OCI-LY3 (cell line): ENCODE measurements at regions not wholly inside any gene's neighbourhood (a gene's known extent, or its start where the extent isn't known, plus 50 kb on each side); places are given as distances from the start of the nearest gene placed in this dataset.
A peak's percentile ranks its signal among the peaks of the same experiment; 100 is the strongest.

Experiments
- H2AFZ ChIP-seq: fragments of 200-600, 300-600 bp; shearing (Covaris generic); 2 replicates; pipeline ENCODE4 v1.6.0; 2014; ENCODE audit warnings: antibody characterized with exemption, low read depth, low read length
- H3K27ac ChIP-seq: fragments of 200-600, 300-600 bp; sonication (generic); 2 replicates; pipeline ENCODE4 v1.5.1; 2014; ENCODE audit warnings: mild to moderate bottlenecking, low read length, moderate library complexity, mixed read lengths
- H3K27me3 ChIP-seq: fragments of 200-600, 300-600 bp; sonication (generic); 2 replicates; pipeline ENCODE4 v1.6.1; 2014; ENCODE audit warnings: low read depth, low read length, mixed read lengths
- H3K36me3 ChIP-seq: fragments of 200-600, 300-600 bp; sonication (generic); replicated peaks from 2 replicates; pipeline ENCODE3; 2014; ENCODE audit warnings: low read depth, low read length, mixed read lengths
- H3K4me1 ChIP-seq: fragments of 300-600, 200-600 bp; sonication (generic); 2 replicates; pipeline ENCODE4 v1.6.1; 2014; ENCODE audit warnings: low read length, mixed read lengths
- H3K4me2 ChIP-seq: fragments of 200-600, 300-600 bp; sonication (generic); 2 replicates; pipeline ENCODE4 v1.6.1; 2014; ENCODE audit warnings: low read length, mixed read lengths
- H3K4me3 ChIP-seq: fragments of 300-600, 200-600 bp; sonication (generic); 2 replicates; pipeline ENCODE4 v1.5.1; 2014; ENCODE audit warnings: antibody characterized with exemption, mild to moderate bottlenecking, low read length, moderate library complexity
- H3K79me2 ChIP-seq: fragments of 300-600, 200-600 bp; shearing (Covaris generic); 2 replicates; pipeline ENCODE4 v1.6.1; 2014; ENCODE audit warnings: mild to moderate bottlenecking, low read length, mixed read lengths
- H3K9ac ChIP-seq: fragments of 300-600, 200-600 bp; shearing (Covaris generic); 2 replicates; pipeline ENCODE4 v1.6.0; 2014; ENCODE audit warnings: mild to moderate bottlenecking, low read length, moderate library complexity
- H3K9me3 ChIP-seq: fragments of 200-600, 300-600 bp; shearing (Covaris generic); 2 replicates; pipeline ENCODE4 v1.6.1; 2014; ENCODE audit warnings: low read length, mixed read lengths; ENCODE audit not compliant: insufficient read depth
- H4K20me1 ChIP-seq: fragments of 200-600, 300-600 bp; sonication (generic); 2 replicates; pipeline ENCODE4 v1.6.1; 2016; ENCODE audit warnings: low read length, mixed read lengths; ENCODE audit not compliant: insufficient read depth
- CTCF ChIP-seq: fragments of 200-600, 300-600 bp; sonication (generic); IDR thresholded peaks from 2 replicates; pipeline ENCODE4 v1.5.1; 2014; ENCODE audit warnings: antibody characterized with exemption, low read length, low read depth
- EZH2phosphoT487 ChIP-seq: fragments of 200-600 bp; shearing (Covaris generic); IDR thresholded peaks from 2 replicates; pipeline ENCODE4 v1.6.1; 2018; ENCODE audit warnings: antibody characterized with exemption, mixed run types, low read depth

GRCh38 chr12:105967038-105967776 is 171.5 kb downstream of the NUAK1 start:
- H4K20me1 ChIP-seq: no peaks in the 10 kb centered on the region
- no peaks in the 10 kb centered on the region for H3K36me3 ChIP-seq
- no peaks in the 10 kb centered on the region for H3K4me1 ChIP-seq
- H3K4me2 ChIP-seq: no peak overlapping the region
- no peak overlapping the region for H3K9ac ChIP-seq
- no peak overlapping the region for H3K4me3 ChIP-seq
- no peaks in the 10 kb centered on the region for H3K79me2 ChIP-seq
- H3K27ac ChIP-seq: no peak overlapping the region
- H3K27me3 ChIP-seq: peaks cover 3% of the 10 kb centered on the region; the same call in 1 of the 2 replicates
- H3K9me3 ChIP-seq: no peaks in the 10 kb centered on the region
- TF ChIP-seq CTCF (no peak), EZH2phosphoT487 (no peak)
- H2AFZ ChIP-seq: no peak overlapping the region

DNA sequence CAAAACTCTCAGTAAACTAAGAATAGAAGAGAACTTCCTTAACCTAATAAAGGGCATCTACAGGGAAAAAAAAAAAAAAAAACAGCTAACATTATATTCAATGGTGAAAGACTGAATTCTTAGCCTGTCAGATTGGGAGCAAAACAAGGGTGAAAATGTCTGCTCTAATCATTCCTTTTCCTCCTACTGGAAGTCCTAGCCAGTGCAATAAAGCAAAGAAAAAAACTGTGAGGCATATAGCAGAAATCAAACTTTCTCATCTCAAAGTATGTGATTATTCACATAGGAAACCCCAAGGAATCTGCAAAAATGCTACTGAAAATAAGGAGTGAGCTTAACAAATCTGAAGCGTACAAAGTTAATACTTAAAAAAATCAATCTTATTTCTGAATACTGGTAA is 170.7 kb downstream of the NUAK1 start:
- Histone ChIP-seq H3K79me2 (no peaks in the 10 kb centered on the region), H3K36me3 (no peaks in the 10 kb centered on the region), H3K4me2 (no peak overlapping the region), H2AFZ (no peak overlapping the region), H4K20me1 (no peaks in the 10 kb centered on the region), H3K9ac (no peak overlapping the region), H3K27me3 (peaks cover 3% of the 10 kb centered on the region; the same call in 1 of the 2 replicates), H3K27ac (no peak overlapping the region), H3K9me3 (no peaks in the 10 kb centered on the region), H3K4me3 (no peak overlapping the region), H3K4me1 (no peaks in the 10 kb centered on the region)
- no peak for TF ChIP-seq EZH2phosphoT487
- TF ChIP-seq CTCF: no peak

DNA sequence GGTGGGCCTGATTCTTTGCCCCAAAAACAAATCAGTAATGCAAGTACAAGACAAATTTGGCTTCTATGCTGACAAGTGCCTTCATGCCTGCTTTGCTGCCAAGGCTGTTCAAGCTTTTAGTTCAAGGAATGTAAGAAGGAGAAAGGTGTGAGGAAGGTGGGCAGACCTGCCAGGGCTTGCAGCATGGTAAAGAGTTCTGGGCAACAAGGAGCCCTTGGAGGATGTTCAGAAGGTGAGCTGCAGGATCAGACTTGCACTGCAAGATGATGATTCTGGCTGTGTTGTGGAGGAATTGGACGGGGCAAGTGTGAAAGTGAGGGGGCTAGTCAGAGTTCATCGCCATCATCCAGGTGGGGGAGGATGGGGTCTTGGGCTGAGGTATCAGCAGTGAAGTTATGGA is 167.9 kb downstream of the NUAK1 start:
- Histone ChIP-seq H3K4me2 (no peak overlapping the region), H3K27me3 (no peaks in the 10 kb centered on the region), H3K4me1 (peaks cover 18% of the 10 kb centered on the region), H3K27ac (no peak overlapping the region), H3K4me3 (no peak overlapping the region), H3K9me3 (no peaks in the 10 kb centered on the region), H3K9ac (no peak overlapping the region), H4K20me1 (no peaks in the 10 kb centered on the region), H3K36me3 (no peaks in the 10 kb centered on the region), H2AFZ (no peak overlapping the region), H3K79me2 (no peaks in the 10 kb centered on the region)
- TF ChIP-seq CTCF (no peak), EZH2phosphoT487 (no peak)

GRCh38 chr12:105974738-105975137 is 164.0 kb downstream of the NUAK1 start:
- peak overlapping the region; percentile 6; the same call in 1 of the 2 replicates for H3K4me3 ChIP-seq
- H3K9me3 ChIP-seq: no peaks in the 10 kb centered on the region
- TF ChIP-seq EZH2phosphoT487 (no peak), CTCF (no peak)
- no peaks in the 10 kb centered on the region for H3K36me3 ChIP-seq
- no peaks in the 10 kb centered on the region for H3K27me3 ChIP-seq
- H3K27ac ChIP-seq: peak overlapping the region; percentile 47
- no peak overlapping the region for H3K9ac ChIP-seq
- H4K20me1 ChIP-seq: no peaks in the 10 kb centered on the region
- no peak overlapping the region for H2AFZ ChIP-seq
- peaks cover 18% of the 10 kb centered on the region for H3K4me1 ChIP-seq
- H3K4me2 ChIP-seq: peak overlapping the region; percentile 35
- H3K79me2 ChIP-seq: no peaks in the 10 kb centered on the region
